Activated effector memory CD4-positive, alpha-beta T cell treated with Interleukin-2 at 50 U/mL for 16 hours (primary cell): ENCODE measurements at regions not wholly inside any gene's neighbourhood (a gene's known extent, or its start where the extent isn't known, plus 50 kb on each side); places are given as distances from the start of the nearest gene placed in this dataset.

Experiments used
- DNase-seq: peaks from one replicate; pipeline ENCODE4 v3.0.0-alpha.2; 2020

DNA sequence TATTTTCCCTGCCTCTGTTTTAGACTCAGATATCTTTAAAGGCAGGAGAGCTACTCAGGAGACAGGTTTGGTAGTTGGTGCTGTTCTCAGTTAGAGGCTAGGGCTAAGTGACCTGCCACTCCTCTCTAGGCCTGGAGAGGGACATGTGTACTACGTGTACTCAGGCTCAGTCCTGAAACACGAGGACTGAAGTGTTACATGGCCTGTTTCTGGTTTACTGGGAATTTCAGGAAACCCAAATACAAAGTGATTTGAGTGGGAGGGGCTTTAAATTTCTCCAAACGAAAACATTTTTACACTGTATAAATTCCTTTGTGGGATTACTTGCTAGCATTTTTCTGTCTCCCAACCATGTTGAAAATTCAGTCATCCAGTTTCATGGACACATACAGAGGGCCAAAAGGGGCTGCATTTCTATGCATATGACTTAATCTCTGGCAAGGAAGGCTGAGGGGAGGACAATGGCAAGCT, 343.3 kb downstream of the CYP26B1 start:
- DNase-seq, result no peak

DNA sequence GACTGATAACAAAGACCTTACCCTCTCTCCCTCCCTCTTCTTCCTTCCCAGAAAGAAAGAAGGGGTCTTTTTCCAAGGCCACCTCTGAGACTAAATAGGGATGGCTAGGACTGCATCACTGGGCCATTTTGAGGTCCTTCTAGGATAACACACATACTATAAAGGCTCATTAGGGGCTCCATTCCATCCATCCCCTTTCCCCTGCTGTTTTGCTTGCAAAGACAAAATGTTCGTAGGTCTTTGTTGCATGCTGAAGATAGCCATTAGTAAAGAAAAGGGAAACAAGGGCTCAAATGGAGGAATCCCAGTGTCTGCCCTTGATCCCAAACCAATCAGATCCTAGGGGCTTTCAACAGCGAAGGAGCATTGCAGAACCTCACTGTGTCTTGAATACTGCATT, 344.3 kb downstream of the CYP26B1 start:
- DNase-seq, result no peak

DNA sequence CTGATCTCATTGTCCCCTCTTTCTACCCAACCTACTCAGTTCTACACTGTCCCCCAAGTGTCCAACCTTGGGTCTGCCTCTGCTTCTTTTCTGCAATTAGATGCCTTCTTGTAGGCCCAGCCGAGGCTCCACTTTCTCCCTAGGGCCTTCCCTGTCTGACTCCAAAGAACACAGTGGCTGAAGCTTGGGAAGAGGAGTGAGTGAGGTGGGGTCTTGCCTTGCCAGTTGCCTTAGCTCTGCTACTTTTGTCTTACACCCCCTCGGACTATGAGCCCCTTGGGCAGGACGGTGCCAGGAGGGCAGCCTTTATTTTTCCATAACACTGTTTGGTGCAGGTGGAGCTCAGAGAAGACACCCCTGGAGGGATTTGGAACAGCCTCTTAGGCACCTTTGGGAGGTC, 345.1 kb downstream of the CYP26B1 start:
- no peak for DNase-seq

DNA sequence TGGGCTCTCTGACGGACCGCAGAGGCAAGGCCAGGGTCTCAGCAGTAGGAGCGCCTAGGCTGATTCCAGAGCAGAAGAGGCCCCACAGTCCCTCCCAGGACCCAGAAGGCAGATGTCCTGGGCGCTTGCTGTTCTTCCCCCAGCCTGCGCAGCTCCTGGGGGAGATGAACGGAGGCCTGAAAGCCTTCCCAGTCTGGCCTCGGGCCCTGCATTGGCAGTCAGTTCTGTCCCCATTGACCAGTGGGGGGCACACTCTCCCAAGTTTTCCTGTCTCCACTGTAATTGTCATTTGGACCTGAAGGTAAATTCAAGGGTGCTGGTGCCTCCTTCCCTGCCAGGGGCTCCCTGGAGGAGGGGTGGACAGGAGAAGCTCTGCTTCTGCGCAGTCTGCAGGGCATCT, 345.7 kb downstream of the CYP26B1 start:
- DNase-seq, result no peak

DNA sequence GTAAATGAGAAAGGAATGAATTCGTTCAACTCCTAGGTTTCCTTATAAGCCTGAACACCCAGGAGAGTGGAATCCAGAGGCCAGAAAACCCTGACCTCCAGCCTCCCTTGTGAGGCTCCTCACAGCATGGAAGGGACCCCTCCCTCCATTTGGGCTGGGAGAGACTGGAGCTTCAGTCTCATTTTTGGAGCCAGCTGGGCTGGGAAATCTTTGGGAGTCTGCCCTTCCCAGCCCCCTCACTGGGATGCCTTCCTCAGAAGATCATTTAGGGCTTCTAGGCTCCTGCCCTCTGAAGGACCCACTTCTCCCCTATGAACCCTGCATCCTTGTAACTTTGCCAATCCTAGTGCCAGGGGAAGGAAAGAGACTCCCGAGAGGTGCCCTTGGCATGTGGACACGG, 346.1 kb downstream of the CYP26B1 start:
- no peak for DNase-seq

DNA sequence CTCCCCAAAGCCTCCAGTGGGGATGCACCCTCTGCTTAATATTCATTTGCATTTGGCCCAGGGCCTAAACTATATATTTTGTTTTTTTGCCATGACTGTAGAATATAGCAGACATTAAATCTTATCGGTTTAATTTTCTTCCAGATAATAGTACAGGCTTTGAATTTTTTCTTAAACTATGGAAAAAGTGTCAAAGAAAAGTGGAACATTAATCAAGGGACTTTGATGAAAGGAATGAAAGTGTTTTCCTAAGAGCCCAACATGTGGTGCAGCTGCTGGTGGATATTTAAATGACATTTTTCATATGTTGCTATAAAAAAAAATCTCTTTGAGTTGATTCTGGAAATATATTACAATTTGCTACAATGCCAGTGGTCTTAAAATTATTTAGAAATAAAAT, 346.8 kb downstream of the CYP26B1 start:
- no peak for DNase-seq

DNA sequence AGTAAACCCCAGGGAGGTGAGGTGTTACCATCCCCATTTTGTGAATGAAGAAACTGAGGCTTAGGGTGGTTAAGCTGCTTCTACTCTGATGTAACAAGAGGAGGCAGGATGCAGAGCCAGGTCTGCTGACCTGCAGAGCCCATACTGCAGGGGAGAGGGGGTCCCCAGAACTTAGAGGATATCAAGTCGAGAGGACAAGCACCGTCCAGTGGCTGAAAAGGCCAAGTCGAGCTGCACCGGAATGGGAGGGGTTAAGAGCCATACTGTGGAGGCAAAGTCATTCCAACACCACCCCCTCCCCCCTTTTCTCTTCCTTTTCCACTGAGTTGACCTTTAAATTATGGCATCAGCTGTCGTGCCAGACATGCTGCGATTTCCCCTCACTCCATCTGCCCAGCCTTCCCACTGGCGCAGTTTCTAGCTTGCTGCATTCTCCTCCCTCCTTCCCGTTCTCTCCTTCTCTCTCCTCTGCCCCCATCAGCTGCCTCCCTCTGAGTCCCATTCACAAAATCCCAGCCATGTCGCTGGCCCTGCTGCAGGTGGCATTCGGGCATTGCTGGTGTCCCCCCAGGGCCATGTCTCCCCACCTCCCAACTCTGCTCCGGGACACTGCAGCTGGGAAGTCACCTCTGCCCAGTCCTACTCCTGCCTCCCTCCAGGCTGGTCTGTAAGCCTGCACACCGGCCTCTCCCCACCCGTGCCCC, 346.9 kb downstream of the DYSF start:
- no peak for DNase-seq

DNA sequence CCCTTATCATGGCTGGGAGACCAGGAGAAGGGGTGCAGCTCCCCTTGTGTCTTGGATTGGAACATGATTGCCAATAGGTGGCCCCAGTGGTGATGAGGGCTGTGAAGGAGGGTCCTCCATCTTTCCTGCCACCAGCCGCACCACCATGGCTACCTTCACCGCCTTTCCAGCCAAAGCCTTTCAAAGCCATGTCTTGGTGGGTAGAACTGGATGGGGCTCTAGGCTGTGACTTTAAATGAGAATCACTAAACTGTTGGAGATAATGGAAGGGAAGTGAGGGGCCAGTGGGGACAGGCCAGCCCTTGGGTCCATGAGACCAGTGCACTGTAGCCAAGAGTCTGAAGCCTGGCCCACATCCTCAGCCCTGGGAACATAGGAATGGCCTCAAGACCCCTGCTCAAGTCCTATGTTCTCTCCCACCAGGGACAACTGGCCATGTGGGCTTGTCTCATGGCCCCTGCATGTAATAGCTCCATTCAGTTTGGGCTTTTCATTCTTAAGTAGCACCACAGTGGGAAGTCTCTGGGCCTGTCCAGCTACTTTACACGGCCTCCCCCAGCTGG, 345.7 kb downstream of the DYSF start:
- no peak for DNase-seq

DNA sequence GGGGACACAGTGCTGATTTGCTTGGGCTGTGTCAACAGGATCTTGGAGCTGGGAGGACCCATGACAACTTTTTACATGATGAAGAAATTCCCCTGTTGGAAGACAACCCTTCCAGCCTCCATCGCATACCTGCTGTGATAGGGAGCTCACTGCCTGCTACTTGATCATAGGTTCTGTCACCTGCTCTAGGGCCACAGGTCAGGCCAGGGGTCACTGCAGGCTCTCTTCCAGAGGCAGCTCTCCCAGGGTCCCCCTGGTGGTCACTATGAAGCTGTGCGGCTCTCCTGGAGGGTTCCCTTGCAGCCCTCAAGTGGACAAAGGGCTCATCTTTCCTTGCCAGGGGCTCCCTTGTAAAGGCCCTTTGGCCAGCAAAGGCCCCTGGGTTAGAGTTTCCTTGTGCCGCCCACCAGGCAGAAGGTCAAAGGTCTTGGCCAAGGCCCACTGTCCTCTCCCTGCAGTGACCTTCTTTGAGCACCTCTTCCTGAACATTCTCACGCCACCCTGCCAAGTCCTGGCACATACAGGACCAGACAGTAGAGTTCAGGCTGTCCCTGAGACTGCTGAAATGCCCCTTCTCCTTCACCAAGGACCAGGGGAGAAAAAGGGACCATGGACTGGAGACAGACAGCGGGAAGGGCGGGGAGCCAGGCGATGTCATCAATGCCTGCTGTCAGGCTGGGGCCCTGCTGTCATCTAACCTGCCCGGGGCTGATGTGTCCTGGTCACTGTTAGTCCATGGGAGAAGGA, 345.1 kb downstream of the DYSF start:
- no peak for DNase-seq

DNA sequence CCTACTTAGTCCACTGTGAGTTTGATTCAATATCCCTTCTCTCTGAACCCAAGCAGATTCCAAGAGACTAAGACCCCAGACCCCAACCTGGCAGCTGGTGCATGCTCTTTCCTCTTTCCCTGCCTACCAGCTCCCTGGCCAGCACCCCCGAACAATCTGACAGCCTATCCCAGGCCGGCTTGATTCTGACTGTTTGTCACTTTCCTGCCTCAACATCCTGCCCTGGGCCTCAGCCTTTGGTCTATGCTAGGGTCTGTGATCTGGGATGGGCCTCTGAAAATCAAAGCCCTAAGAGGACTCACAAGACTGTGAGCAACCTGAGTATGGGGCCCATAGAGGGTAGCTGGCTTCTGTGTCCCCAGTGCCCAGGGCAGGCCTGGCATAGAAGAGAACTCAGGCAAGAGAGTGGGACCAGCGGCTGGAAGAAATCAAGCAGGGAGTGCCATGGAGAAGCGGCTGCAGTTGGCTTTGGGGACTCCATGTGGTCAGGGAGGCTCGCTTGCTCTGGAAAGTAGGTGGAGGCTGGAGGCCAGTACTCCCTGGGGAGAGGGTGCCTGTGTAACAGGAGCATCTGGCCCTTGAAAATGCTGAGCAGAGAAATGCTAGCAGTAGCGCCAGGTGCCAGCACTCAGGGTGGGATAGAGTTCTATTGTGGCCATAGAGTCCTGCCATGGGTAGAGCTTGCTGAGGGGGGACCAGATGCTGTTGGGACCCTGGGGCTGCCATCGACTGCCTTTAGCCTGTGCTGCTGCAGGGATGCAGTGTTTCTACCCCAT, 343.9 kb downstream of the DYSF start:
- DNase-seq, result no peak

DNA sequence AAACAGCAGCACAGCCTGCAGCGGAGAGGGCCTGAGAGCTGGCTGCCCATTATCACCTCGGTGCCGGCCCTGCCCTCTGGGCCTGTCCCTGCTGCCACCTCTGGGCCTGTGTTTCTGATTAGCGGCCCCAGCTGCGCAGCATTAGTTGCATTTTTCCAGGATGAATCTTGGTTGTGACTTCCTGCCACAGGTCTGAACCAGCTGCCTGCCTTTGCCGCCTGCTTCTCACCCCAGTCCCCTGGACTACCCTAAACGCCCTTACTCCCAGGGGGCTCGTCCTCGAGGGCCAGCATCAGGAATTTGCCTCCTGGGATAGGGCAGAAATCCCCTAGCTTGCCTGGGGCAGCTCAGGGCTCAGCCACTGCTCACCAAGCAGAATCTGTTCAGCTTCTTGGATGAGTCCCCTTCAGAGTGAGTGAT, 342.8 kb downstream of the DYSF start:
- no peak for DNase-seq

DNA sequence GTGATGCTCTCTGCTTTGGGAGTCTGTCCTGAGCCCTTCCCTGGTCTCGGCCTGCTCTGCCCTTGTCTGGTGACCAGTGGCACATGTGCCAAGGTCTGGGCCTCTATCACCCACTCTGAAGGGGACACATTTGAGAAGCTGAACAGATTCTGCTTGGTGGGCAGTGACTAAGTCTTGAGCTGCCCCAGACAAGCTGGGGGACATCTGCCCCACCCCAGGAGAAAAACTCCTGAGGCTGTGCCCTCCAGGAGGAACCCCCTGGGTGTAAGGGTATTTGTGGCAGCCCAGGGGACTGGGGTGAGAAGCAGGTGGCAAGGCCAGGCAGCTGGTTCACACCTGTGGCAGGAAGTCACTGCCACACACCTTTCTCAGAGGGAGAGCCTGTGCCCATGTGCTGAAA, 342.1 kb downstream of the DYSF start:
- no peak for DNase-seq

DNA sequence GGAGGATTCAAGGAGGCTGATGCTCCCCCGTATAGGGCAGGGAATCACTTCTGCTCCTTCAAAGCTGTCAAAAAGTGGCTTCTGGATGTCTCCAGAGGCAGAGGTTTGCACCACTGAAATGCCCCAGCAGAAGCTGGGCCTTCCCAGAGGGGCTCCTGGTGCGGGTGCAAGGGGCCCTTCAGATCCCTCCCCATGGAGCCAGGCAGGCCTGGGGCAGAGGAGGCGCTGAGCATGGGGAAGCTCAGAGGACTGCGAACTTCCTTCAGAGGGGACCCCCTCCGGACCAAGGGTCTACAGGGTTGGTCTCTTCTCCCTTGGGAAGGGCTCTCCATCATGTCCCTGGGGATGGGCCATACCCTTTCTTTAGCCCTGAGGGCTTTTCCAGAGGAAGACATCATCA, 341.2 kb downstream of the DYSF start:
- DNase-seq, result no peak

DNA sequence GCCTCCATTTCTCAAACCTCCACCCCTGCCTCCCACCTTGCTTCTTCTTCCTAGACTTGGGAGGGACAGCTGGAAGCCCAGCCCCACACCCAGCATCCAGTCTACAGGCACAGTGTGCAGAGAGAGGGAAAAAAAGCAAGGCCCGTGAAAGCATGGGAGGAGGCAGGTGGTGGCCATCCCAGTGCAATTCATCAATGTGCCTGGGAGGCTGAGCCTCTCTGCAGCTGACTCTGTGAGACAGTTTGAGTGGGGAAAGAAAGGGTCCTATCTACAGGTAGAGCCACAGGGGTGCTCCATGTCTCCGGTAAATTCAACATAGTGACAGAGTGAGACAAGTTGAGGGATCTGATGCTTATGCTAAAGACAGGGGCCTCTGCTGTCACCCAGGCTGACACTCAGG, 340.6 kb downstream of the DYSF start:
- no peak for DNase-seq

DNA sequence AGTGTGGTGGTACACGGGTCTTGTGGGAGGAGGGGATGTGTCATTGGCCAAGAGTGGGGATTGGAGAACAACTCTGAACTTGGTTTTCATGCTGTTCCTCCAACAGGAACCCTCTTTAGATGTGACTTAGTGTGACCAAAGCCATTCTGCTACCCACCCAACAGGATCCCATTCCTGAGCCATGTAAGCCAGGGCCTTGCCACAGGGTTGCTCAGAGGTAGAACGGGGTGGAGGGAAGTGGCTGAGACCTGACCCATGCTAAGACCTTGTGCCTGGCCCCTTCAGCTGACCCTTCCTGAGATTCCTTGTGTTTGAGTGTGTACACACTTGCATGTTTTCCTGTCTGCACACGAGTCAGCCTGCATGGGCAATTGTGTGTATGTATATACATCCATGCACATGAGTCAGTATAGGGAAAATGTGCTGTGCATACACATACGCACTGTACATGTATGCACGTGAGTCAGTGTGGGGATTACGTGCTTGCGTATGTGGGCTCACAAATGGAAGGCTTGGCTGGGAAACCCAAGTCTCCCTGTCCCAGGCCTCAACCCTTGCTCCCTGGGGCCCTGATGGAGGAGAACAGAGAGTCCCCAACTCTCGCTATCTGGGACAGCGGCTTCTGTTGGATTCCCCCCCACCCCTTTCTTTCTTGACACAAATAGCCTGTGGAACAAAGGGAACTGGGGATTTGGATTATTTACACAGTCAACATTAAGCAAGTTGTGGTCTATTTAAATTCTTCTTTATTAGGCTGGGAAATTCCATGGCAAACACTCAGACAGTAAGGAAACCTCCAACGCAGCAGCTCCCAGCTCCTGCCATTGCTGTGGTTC, 339.8 kb downstream of the DYSF start:
- DNase-seq, result no peak

DNA sequence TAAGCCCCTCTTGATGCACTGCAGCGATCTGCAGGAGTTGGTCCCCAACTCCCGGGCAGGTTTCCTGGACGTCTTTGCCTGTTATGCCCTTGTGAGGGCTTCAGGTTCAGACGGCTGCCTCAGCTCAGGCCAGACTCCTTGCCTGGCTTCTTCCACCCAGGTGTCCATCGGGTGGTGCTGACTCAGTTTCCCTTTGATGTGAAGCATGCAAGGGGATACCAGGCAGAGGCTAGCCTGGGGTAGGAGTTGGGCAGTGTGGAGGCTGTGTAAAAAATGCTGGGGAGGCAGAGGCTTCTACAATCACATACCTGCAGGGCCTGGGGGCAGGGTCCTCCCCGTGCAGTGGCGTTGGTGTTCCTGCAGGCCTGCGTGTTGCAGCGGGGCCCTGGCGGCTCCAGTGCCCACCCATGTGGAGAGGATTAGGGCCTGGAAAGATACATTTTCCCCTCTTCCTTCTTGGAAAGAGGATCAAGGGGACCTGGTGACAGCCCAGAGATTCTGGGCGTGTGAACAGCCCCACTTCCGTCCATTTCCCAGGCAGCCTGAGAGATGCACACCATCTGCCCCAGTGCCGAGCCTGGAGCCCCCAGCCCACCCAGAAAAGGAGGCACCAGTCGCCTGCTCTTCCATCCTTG, 338.3 kb downstream of the DYSF start:
- DNase-seq, result no peak

DNA sequence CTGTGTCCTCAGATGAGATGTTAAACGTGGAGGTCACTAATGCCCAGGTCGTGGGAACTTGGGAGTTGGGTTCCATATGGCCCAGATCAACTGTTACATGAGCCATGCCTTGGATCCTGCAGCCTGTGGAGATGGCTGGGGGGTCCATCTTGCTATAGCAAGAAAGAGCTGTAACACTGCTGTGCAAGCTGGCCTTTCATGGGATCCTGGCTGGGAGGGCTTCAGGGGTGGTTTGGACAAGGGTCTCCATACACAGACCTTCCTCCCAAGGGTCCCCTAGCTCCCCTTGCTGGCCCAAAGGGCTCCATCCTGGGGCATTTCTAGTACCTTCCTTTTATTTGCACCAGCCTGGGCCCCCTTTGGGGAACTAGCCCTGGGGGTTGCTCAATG, 337.7 kb downstream of the DYSF start:
- no peak for DNase-seq

DNA sequence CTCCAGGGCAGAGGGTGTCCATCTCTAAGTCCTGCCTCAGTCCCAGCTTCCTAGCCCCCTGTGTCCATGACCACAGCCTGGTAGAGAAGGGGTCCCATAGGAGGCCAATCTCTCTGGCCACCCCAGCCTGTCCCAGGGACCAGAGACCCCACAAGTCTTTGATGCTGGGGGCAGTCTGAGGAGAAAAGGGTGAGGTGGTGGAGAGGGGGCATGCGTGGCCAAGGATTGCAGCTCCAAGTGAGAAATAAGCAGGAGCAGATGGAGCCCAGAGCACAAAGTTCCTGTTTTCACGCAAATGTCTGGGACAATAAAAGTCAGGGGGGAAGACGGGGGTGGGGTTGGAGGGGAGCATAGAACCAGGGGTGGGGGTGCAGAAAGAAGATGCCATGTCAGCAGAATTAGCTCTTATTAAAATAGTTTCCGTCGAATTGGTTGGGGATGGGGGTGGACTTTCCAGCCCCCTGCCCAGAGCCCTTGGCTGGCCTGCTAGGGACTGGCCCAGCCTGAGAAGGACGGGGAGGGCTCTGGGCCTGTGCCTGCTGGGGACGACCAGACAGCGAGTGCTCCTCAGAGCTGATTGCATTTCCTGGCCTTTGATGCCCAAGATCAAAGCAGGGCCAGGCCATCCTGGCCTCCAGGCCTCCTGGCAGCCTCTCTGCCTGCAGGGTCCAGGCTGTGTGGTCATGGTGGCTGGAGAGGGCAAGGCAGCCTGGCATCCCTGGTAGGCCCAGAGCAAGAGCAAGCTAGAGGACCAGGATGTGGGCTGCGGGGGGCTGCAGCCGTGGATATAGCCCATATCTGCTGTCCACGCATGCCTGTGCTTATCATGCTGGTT, 337.1 kb downstream of the DYSF start:
- no peak for DNase-seq

DNA sequence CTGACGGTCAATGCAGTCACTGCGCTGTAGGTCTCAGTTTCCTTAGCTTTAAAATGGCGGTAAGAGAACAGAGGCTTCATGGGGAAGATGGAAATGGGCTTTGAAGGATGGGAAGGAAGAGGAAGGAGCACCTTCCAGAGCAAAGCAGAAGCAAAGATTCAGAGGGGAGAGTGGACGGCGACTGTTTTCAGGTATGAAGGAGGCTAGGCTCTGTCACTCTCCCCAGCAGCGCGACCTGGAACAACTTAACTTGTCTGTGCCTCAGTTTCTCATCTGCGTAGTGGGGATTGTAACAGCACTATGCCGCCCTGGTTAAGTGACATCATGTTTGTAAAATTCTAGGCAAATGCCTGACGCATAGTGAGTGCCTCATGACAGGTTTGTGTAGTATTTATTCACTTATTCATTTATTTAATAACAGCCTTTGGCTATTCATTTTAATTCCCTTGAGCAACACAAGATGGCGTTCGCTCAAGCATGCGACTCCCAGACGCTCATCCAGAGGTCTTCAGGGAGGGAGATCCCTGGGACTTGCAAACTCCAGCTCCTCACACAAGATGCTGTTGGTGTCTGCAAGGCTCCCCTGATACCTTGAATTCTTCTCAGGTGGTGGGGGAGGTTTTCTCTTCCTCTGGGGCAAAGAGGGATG, 336.3 kb downstream of the DYSF start:
- no peak for DNase-seq

DNA sequence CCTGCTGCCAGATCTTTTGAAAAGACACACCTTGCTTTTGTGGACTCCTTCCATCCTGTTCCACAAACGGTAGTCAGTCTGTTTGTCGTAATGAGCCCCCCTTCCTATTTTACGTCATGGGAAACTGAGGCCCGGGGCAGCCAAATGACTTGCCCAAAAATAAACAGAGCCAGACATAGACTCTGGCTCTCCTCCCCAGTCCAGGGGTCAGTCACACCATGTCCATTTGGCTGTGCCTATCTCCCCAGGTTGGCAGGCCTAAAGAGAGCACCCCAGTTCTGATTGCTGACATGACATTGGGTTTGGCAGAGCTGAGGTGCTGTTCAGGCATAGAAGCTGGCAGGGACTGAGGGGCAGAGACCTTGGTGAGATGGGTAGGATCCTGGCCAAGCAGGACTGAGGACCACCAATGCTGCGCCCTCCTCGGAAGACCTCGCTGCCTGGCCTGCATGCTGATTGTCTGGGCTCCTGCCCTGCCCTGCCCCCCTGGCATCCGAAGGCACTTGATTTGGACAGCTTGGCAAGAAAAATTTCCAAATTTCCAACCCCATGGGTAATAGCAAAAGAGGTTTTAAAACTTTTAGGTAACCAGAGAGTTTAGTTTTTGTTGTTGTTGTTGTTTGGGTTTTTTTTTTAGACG, 335.4 kb downstream of the DYSF start:
- DNase-seq, result no peak
